Gastroesophageal sphincter (tissue), 3 donors: ENCODE measurements at regions not wholly inside any gene's neighbourhood (a gene's known extent, or its start where the extent isn't known, plus 50 kb on each side); places are given as distances from the start of the nearest gene placed in this dataset.

Experiments
- EP300 ChIP-seq: sonication (generic); formaldehyde crosslinking; IDR thresholded peaks from one replicate; pipeline ENCODE4 v1.6.1; 2017; ENCODE audit warnings: antibody characterized with exemption, mild to moderate bottlenecking
- POLR2A ChIP-seq, 2 donors: fragments of 450-650 bp; IDR thresholded peaks; one replicate each; pipeline ENCODE4 v1.6.1; 2017; ENCODE audit warnings: antibody characterized with exemption in 2 of 2, mild to moderate bottlenecking in 2 of 2, moderate library complexity in 1 of 2
- POLR2AphosphoS5 ChIP-seq: sonication (generic); formaldehyde crosslinking; IDR thresholded peaks from one replicate; pipeline ENCODE4 v1.6.1; 2017; ENCODE audit warnings: antibody characterized with exemption
- TF ChIP-seq, protein P1 (sequence below), 4 experiments: fragments of 200-600 bp in 2 of 4; fragments of 450-650 bp in 2 of 4; sonication (generic) in 1 of 4; IDR thresholded peaks; one replicate each; pipeline ENCODE4 v1.5.1; 2017 to 2019; ENCODE audit warnings: antibody characterized with exemption in 4 of 4, mild to moderate bottlenecking in 2 of 4, moderate library complexity in 2 of 4

DNA sequence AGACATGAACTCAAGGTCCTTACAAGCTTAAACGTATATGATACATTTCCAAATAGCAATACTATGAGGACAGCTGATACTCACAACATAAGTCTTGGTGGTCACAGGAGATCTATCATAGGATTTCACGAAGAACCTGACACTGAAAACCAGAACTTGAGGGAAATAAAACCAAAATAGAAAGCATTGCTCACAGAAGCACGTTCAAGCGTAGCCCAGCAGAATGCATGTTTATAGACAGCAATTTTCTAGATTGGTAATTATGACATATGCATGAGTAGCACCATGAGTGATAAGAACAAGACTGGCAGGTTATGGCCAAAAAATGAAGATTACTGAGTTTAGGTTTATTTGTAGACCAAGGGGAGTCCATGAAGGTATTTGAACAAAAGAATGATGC lies 243.5 kb downstream of the ETS1 start:
- no peak for TF ChIP-seq EP300
- TF ChIP-seq, protein P1, sequence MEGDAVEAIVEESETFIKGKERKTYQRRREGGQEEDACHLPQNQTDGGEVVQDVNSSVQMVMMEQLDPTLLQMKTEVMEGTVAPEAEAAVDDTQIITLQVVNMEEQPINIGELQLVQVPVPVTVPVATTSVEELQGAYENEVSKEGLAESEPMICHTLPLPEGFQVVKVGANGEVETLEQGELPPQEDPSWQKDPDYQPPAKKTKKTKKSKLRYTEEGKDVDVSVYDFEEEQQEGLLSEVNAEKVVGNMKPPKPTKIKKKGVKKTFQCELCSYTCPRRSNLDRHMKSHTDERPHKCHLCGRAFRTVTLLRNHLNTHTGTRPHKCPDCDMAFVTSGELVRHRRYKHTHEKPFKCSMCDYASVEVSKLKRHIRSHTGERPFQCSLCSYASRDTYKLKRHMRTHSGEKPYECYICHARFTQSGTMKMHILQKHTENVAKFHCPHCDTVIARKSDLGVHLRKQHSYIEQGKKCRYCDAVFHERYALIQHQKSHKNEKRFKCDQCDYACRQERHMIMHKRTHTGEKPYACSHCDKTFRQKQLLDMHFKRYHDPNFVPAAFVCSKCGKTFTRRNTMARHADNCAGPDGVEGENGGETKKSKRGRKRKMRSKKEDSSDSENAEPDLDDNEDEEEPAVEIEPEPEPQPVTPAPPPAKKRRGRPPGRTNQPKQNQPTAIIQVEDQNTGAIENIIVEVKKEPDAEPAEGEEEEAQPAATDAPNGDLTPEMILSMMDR (IDR thresholded peaks at IDR 0.05) = no peak
- no peak for TF ChIP-seq POLR2AphosphoS5
- no peak for TF ChIP-seq POLR2A (IDR thresholded peaks at IDR 0.05)
